Upper lobe of left lung (tissue), 6 donors: ENCODE measurements at regions not wholly inside any gene's neighbourhood (a gene's known extent, or its start where the extent isn't known, plus 50 kb on each side); places are given as distances from the start of the nearest gene placed in this dataset.

Experiments
- ATAC-seq, 2 donors: fragments of 200-7000 bp; cut with Tn5 transposase; one replicate each; pipeline ENCODE4 v1.9.1; 2022; ENCODE audit warnings: mild to moderate bottlenecking in 2 of 2, moderate library complexity in 2 of 2; ENCODE audit not compliant: low FRiP score in 2 of 2
- DNase-seq, 2 donors: peaks; one replicate each; pipeline ENCODE4 v3.0.0-alpha.2; 2019 to 2020
- H3K27ac ChIP-seq, 4 donors: fragments of 200-600 bp; sonication (generic); one replicate each; pipeline ENCODE4 v1.5.1; 2016 to 2019
- H3K27me3 ChIP-seq, 4 donors: fragments of 200-600 bp; sonication (generic); one replicate each; pipeline ENCODE4 v1.5.1; 2017 to 2019
- H3K36me3 ChIP-seq, 4 donors: fragments of 200-600 bp; sonication (generic); one replicate each; pipeline ENCODE4 v1.5.1; 2016 to 2019
- H3K4me1 ChIP-seq, 4 donors: fragments of 200-600 bp; sonication (generic); one replicate each; pipeline ENCODE4 v1.5.1; 2018 to 2019
- H3K4me3 ChIP-seq, 4 donors: fragments of 200-600 bp; sonication (generic); one replicate each; pipeline ENCODE4 v1.5.1; 2017 to 2019; ENCODE audit warnings: mild to moderate bottlenecking in 2 of 4, moderate library complexity in 1 of 4
- H3K9me3 ChIP-seq, 4 donors: fragments of 200-600 bp; sonication (generic); one replicate each; pipeline ENCODE4 v1.5.1; 2018 to 2019
- CTCF ChIP-seq, 6 experiments: fragments of 450-650 bp in 4 of 6; fragments of 200-600 bp in 2 of 6; sonication (generic) in 2 of 6; IDR thresholded peaks; one replicate each; pipeline ENCODE4 v1.5.1; 2016 to 2019; ENCODE audit warnings: antibody characterized with exemption in 6 of 6
- EP300 ChIP-seq, 4 donors: sonication (generic); formaldehyde crosslinking; IDR thresholded peaks; one replicate each; pipeline ENCODE4 v1.5.1; 2017; ENCODE audit warnings: antibody characterized with exemption in 4 of 4, control low read depth in 2 of 4
- POLR2A ChIP-seq, 4 donors: fragments of 450-650 bp; IDR thresholded peaks; one replicate each; pipeline ENCODE4 v1.5.1; 2016 to 2017; ENCODE audit warnings: antibody characterized with exemption in 4 of 4, mild to moderate bottlenecking in 2 of 4
- POLR2AphosphoS5 ChIP-seq, 2 donors: sonication (generic); formaldehyde crosslinking; IDR thresholded peaks; one replicate each; pipeline ENCODE4 v1.5.1; 2017; ENCODE audit warnings: antibody characterized with exemption in 2 of 2
- WGBS, 2 donors: methylation state at CpG; one replicate each; pipeline ENCODE4 v1.1.5; 2017 to 2018; 5-methylcytosine and 5-hydroxymethylcytosine counted together
- donor health status: DM: no; HTN: no; CAD: no; lungs with moderate emphysema.
- donor health status: DM: no; HTN: yes; CAD: no; lungs with severe emphysema.

- H3K27me3 ChIP-seq = no peaks in the 10 kb centered on the region
- no peaks in the 10 kb centered on the region for H3K36me3 ChIP-seq
- no peak overlapping the region for H3K4me3 ChIP-seq
- H3K4me1 ChIP-seq = peaks cover 0 to 7% (median 2%) of the 10 kb centered on the region in 4 donors
- 65 to 77% methylated on average over 9 of the region's 9 CpGs for WGBS, 2 donors
- H3K9me3 ChIP-seq = peaks cover 0 to 3% (median 0%) of the 10 kb centered on the region in 4 donors
- TF ChIP-seq CTCF (IDR thresholded peaks at IDR 0.05) = no peak
- no peak for TF ChIP-seq POLR2A (IDR thresholded peaks at IDR 0.05)
- TF ChIP-seq POLR2AphosphoS5 (IDR thresholded peaks at IDR 0.05) = no peak
- no peak for TF ChIP-seq EP300 (IDR thresholded peaks at IDR 0.05)
- no peak for ATAC-seq
- H3K27ac ChIP-seq = no peak overlapping the region
- DNase-seq = no peak
These were observed 221.7 kb downstream of the SOX11 start for GRCh38 chr2:5913711-5914395.

DNA sequence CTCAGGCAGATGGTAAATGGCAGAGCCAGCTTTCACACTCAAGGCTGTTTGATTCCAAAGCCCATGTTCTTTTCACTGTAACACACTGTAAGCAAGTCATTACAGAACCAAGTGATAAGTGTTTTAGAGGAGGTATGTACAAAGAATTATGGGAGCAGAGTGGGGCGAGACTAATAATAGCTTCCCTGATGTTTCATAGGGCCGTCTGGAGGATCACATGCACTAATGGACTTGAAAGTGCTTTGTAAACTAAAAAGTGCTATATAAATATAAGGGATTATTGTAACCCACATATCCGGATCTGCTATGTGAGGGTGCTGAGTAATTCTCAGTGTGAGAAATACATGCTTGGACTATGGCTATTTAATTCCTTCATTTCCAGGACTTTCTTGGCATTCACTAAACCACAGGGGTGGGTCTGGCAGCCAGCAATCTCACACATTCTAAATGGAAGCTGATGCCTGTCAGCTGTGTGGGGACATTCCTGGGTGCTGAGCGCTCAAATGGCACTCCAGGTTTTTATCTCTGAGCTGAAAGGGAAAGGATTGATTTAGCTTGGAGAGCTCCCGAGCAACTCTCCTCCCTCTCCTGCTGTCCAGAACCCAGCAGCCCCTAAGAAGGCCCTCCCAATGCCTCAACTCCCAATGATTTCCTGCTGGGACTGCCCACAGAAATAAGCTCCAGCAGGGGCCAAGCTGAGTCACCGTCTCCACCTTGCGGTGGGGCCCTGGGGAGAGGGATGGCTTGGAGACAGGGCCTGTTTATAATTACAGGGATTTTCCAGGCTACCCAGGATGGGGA lies 222.8 kb downstream of the SOX11 start:
- H3K9me3 ChIP-seq = peaks cover 0 to 3% (median 0%) of the 10 kb centered on the region in 4 donors
- WGBS, 2 donors = 51 to 54% methylated on average over 6 to 7 of the region's 7 CpGs
- H3K4me1 ChIP-seq = peaks cover 0 to 7% (median 2%) of the 10 kb centered on the region in 4 donors
- peak overlapping the region in 1 of 4 donors; percentile 3 for H3K27ac ChIP-seq
- DNase-seq (no peak), ATAC-seq (peak; percentile 73 to 81)
- H3K36me3 ChIP-seq = no peaks in the 10 kb centered on the region
- no peaks in the 10 kb centered on the region for H3K27me3 ChIP-seq
- TF ChIP-seq CTCF (IDR thresholded peaks at IDR 0.05) (no peak), POLR2A (IDR thresholded peaks at IDR 0.05) (no peak), EP300 (IDR thresholded peaks at IDR 0.05) (no peak), POLR2AphosphoS5 (IDR thresholded peaks at IDR 0.05) (no peak)
- H3K4me3 ChIP-seq = no peak overlapping the region

- DNase-seq = peak in 1 of 2 donors; percentile 37
- H3K9me3 ChIP-seq = peaks cover 0 to 3% (median 0%) of the 10 kb centered on the region in 4 donors
- 57 to 60% methylated on average over 4 of the region's 4 CpGs for WGBS, 2 donors
- H3K36me3 ChIP-seq = no peaks in the 10 kb centered on the region
- no peak for TF ChIP-seq EP300 (IDR thresholded peaks at IDR 0.05)
- no peak for TF ChIP-seq POLR2AphosphoS5 (IDR thresholded peaks at IDR 0.05)
- TF ChIP-seq CTCF (IDR thresholded peaks at IDR 0.05) = peak in 4 of 6 experiments; percentile 25 to 34 (median 29)
- no peak for TF ChIP-seq POLR2A (IDR thresholded peaks at IDR 0.05)
- H3K4me3 ChIP-seq = no peak overlapping the region
- peak in 1 of 2 donors; percentile 72 for ATAC-seq
- H3K27me3 ChIP-seq = no peaks in the 10 kb centered on the region
- H3K4me1 ChIP-seq = peaks cover 0 to 7% (median 2%) of the 10 kb centered on the region in 4 donors
- H3K27ac ChIP-seq = no peak overlapping the region
These were observed 223.7 kb downstream of the SOX11 start for GRCh38 chr2:5915881-5916310.

DNA sequence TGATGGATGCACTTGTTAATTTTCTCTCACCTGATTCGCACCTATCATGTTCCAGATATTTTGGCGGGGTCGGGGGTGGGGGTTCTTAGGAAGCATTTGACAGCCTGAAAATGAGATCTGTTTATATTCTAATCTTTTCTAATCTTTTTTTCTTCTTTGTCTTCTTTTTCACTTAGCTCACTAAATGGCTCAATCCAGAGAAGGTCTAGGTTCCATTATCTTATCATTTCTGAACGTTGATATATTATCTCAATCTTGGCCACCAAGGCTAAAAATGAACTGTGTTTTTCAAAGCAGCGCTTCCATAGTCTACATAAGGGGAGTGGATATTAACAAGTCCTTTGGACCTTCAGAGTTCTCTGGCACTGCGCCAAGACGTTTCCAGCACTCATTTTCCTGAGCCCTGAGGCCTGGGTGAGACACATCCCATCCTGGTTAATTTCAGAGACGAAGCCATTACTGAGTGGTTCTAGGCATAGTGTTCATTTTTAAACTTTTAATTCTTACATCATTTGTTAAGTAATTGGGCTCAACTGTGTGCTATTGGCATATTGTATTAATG lies 229.0 kb downstream of the SOX11 start:
- Histone ChIP-seq H3K4me3 (no peak overlapping the region), H3K36me3 (no peaks in the 10 kb centered on the region), H3K27me3 (no peaks in the 10 kb centered on the region), H3K4me1 (no peaks in the 10 kb centered on the region), H3K9me3 (peaks cover 0 to 3% (median 0%) of the 10 kb centered on the region in 4 donors), H3K27ac (no peak overlapping the region)
- WGBS, 2 donors = 70 to 73% methylated on average over 8 of the region's 8 CpGs
- TF ChIP-seq POLR2A (IDR thresholded peaks at IDR 0.05) (no peak), POLR2AphosphoS5 (IDR thresholded peaks at IDR 0.05) (no peak), EP300 (IDR thresholded peaks at IDR 0.05) (no peak), CTCF (IDR thresholded peaks at IDR 0.05) (no peak)
- no peak for DNase-seq
- ATAC-seq = no peak
